Testis (tissue), 2 donors: ENCODE measurements at regions not wholly inside any gene's neighbourhood (a gene's known extent, or its start where the extent isn't known, plus 50 kb on each side); places are given as distances from the start of the nearest gene placed in this dataset.

ENCODE experiments used
- DNase-seq: peaks from one replicate; pipeline ENCODE4 v3.0.0-alpha.2; 2019
- H3K27ac ChIP-seq, 2 donors: fragments of 200-600 bp; sonication (generic); one replicate each; pipeline ENCODE4 v1.5.1; 2019
- H3K27me3 ChIP-seq: fragments of 200-600 bp; sonication (generic); one replicate; pipeline ENCODE4 v1.5.1; 2019
- H3K36me3 ChIP-seq: fragments of 200-600 bp; sonication (generic); one replicate; pipeline ENCODE4 v1.5.1; 2017; ENCODE audit warnings: low read depth; ENCODE audit errors: missing control alignments
- H3K4me1 ChIP-seq: fragments of 200-600 bp; sonication (generic); one replicate; pipeline ENCODE4 v1.5.1; 2019
- H3K4me3 ChIP-seq, 2 donors: fragments of 200-600 bp; sonication (generic); one replicate each; pipeline ENCODE4 v1.5.1; 2017 to 2019
- H3K9me3 ChIP-seq: fragments of 200-600 bp; sonication (generic); one replicate; pipeline ENCODE4 v1.5.1; 2017
- POLR2A ChIP-seq: fragments of 450-650 bp; IDR thresholded peaks from one replicate; pipeline ENCODE4 v1.6.1; 2017; ENCODE audit warnings: antibody characterized with exemption, mild to moderate bottlenecking, moderate library complexity
- WGBS, 2 donors: methylation state at CpG; one replicate each; pipeline ENCODE4 v1.1.5; 2018; 5-methylcytosine and 5-hydroxymethylcytosine counted together
- intact Hi-C: fragments of 100-400 bp; cut with DNase I; formaldehyde crosslinking; loops from one replicate; pipeline ENCODE4 v1.15.1; 2023; ENCODE audit warnings: low total_unique reads
- TF ChIP-seq, protein P1 (sequence below), 3 experiments: fragments of 450-650 bp in 2 of 3; fragments of 200-600 bp in 1 of 3; sonication (generic) in 1 of 3; IDR thresholded peaks; one replicate each; pipeline ENCODE4 v1.5.1; 2016 to 2019; ENCODE audit warnings: antibody characterized with exemption in 3 of 3, mild to moderate bottlenecking in 2 of 3, moderate library complexity in 1 of 3

DNA sequence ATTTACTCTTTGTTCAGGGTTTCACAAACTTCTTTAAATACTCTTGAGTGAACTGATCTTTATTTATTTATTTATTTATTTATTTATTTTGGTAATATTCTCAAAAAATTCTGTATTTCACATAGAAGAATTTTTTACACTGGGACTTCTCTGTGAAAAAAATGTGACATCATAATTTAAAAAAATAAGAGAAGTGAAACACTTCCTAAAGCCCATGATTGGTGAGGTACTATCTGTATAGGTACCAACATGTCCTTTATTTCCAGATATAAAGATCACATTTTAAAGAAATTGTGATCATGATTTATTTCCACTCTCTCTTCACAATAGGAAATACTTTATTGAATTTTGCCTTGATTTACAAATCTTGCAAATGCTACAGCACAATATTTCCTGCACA lies 497.1 kb downstream of the FAT4 start:
- intact Hi-C loops = no loop called here
- Histone ChIP-seq H3K9me3 (no peaks in the 10 kb centered on the region), H3K4me1 (no peaks in the 10 kb centered on the region), H3K4me3 (no peak overlapping the region), H3K36me3 (no peaks in the 10 kb centered on the region), H3K27ac (no peak overlapping the region), H3K27me3 (no peaks in the 10 kb centered on the region)
- DNase-seq = no peak
- TF ChIP-seq, protein P1, sequence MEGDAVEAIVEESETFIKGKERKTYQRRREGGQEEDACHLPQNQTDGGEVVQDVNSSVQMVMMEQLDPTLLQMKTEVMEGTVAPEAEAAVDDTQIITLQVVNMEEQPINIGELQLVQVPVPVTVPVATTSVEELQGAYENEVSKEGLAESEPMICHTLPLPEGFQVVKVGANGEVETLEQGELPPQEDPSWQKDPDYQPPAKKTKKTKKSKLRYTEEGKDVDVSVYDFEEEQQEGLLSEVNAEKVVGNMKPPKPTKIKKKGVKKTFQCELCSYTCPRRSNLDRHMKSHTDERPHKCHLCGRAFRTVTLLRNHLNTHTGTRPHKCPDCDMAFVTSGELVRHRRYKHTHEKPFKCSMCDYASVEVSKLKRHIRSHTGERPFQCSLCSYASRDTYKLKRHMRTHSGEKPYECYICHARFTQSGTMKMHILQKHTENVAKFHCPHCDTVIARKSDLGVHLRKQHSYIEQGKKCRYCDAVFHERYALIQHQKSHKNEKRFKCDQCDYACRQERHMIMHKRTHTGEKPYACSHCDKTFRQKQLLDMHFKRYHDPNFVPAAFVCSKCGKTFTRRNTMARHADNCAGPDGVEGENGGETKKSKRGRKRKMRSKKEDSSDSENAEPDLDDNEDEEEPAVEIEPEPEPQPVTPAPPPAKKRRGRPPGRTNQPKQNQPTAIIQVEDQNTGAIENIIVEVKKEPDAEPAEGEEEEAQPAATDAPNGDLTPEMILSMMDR (IDR thresholded peaks at IDR 0.05) = no peak
- no peak for TF ChIP-seq POLR2A

DNA sequence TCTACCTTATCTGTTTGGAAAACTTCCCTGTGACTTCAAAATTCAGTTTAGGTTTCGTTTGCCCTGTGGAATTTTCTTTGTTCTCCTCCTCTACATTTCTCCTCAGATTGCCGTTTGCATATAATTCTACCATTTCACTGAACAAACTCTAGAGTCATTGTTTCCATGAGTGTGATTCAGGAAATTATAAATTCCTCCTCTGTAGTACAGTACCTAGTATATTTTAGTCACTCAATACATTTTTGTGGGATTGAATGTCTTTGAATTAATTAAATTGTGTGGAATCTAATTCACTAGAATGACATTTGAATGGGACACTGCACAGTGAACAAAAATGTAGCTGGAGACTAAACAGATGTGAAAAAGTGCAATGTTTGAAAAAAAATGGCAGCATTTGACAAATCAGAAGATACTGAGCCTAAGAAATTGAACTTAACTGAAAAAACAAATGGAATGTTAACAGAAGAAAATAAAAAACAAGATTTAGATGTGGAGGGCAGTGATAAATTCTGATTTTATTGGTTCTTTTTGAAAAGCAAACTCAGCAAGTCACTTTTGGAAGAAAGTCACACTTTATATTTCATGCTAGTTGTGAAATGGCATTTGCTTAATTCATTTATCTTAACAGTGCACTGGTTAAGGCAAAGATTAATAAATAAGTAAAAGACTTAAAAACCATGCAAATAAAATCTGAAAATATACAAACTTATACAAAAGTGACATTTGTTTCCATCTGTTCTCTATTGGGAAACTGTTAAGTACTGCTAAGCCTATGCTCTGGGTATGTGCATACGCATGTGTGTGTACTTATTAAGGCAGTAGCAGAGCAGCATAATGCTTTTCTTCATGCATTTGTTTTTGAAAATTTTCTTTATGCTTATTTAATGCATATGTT lies 512.3 kb downstream of the FAT4 start:
- H3K9me3 ChIP-seq = no peaks in the 10 kb centered on the region
- no peak overlapping the region for H3K27ac ChIP-seq
- no peak overlapping the region for H3K4me3 ChIP-seq
- 58 to 78% methylated on average over 3 of the region's 3 CpGs for WGBS, 2 donors
- no peaks in the 10 kb centered on the region for H3K36me3 ChIP-seq
- TF ChIP-seq POLR2A = no peak
- TF ChIP-seq, protein P1 (IDR thresholded peaks at IDR 0.05) = no peak
- H3K4me1 ChIP-seq = no peaks in the 10 kb centered on the region
- H3K27me3 ChIP-seq = no peaks in the 10 kb centered on the region
- no peak for DNase-seq
- intact Hi-C loops = no loop called here

DNA sequence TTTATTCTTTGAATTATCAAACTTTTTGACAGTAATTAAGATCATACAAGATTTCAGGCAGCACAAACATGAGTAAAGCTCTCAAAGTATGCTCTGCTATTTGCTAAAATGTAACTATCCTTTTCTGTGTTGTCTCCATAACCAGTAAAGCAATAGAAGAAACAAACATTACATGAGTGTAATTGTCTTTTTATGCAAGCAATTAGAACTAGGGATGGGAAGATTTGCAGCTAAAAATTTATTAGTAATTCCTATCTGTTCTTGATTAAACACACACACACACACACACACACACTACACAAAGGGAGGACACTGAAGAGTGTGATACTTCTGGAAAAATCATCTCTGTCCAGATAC lies 512.9 kb downstream of the FAT4 start:
- Histone ChIP-seq H3K4me3 (no peak overlapping the region), H3K27ac (no peak overlapping the region), H3K27me3 (no peaks in the 10 kb centered on the region), H3K9me3 (no peaks in the 10 kb centered on the region), H3K36me3 (no peaks in the 10 kb centered on the region), H3K4me1 (no peaks in the 10 kb centered on the region)
- intact Hi-C loops = no loop called here
- TF ChIP-seq, protein P1 (IDR thresholded peaks at IDR 0.05) = no peak
- TF ChIP-seq POLR2A = no peak
- no peak for DNase-seq

DNA sequence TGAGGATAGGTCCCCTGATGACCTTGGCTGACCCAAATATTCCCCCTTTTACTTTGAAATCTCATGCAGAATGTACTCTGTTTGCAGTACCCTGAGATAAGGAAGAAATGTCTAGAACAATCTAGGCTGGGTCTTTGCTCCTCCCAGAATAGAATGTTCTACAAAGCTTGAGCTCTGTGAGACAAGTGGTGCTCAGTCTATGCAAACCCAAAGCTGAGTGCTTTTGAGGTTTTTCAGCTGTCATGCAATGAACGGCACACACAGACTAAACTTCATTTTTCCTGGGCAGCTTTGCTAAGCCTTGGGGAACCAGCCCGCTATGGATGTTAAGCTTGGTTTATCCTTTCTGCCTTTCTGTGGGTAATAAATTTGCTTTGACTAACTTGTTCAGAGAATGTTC lies 513.6 kb downstream of the FAT4 start:
- Histone ChIP-seq H3K27me3 (no peaks in the 10 kb centered on the region), H3K4me1 (no peaks in the 10 kb centered on the region), H3K27ac (no peak overlapping the region), H3K4me3 (no peak overlapping the region), H3K36me3 (no peaks in the 10 kb centered on the region), H3K9me3 (no peaks in the 10 kb centered on the region)
- WGBS, 2 donors = 36 to 75% methylated on average over 2 of the region's 2 CpGs
- intact Hi-C loops = no loop called here
- no peak for DNase-seq
- TF ChIP-seq, protein P1 (IDR thresholded peaks at IDR 0.05) = no peak
- no peak for TF ChIP-seq POLR2A

DNA sequence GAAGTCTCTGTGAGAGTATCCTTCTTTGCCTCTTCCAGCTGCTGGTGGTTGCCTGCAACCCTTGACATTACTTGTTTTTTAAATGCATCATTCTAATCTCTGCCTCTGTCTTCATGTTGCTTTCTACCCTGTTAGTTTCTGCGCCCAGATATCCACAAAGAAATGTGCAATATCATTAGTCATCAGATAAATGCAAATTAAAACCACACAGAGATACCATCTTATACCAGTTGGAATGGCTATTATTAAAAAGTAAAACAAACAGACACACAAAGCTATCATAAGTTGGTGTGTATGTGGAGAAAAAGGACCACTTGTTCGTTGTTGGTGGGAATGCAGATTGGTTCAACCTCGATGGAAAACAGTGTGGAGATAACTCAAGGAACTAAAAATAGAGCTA lies 517.4 kb downstream of the FAT4 start:
- H3K4me3 ChIP-seq = no peak overlapping the region
- H3K4me1 ChIP-seq = no peaks in the 10 kb centered on the region
- intact Hi-C loops = no loop called here
- no peaks in the 10 kb centered on the region for H3K27me3 ChIP-seq
- no peaks in the 10 kb centered on the region for H3K9me3 ChIP-seq
- WGBS, 2 donors = 85 to 87% methylated on average over 3 of the region's 3 CpGs
- TF ChIP-seq POLR2A = no peak
- TF ChIP-seq, protein P1 (IDR thresholded peaks at IDR 0.05) = no peak
- H3K27ac ChIP-seq = no peak overlapping the region
- no peak for DNase-seq
- H3K36me3 ChIP-seq = no peaks in the 10 kb centered on the region
